ENCODE measurements at regions not wholly inside any gene's neighbourhood (a gene's known extent, or its start where the extent isn't known, plus 50 kb on each side); places are given as distances from the start of the nearest gene placed in this dataset.
A peak's percentile ranks its signal among the peaks of the same experiment; 100 is the strongest.
"Not testable (repeated sequence)": the region's sequence is repeated elsewhere in the genome, so short reads cannot be mapped to it uniquely, and the experiment has no call there.

DNA sequence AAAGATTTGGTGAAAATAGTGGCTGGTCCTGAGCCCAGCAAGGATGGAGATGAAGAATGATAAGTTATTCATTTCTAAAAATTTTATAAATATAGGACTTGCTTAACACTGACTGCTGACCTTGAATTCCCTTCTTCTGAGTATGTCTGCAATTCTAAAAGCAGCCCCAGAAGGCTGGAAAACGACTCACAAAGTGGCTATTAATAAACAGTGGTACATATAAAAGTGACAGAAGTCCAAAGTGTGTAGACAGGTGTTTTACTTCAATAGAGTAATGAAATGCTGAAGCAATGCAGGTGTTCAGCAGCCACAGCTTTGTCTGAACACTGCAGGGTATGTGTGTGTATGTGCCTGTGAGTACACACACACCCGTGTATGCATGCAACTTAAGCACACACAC is 219.0 kb upstream of the NRIP1 start:
- no peak overlapping the region for H3K4me3 ChIP-seq (ENCODE audit: low read length)

DNA sequence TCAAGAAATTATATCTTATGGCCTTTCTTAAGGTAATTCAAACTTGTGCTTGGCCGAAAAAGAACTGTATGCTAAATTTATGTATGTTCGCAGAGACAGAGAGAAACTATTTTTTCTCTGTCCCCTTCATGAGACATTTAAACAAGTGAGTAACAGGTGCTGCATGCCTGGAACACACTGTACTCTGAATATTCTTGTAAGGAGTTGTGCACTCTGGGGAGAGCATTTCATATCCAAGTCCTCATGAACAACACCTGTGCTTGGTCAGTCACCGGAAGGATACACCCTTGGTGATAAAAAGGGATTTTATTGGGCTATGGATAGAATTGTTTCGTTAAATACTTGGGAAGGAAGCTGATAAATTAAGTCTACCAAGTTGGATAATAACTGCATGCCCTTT is 220.8 kb upstream of the NRIP1 start:
- Histone ChIP-seq H3K27ac (ENCODE audit: low read length) (peak overlapping the region; percentile 60), H3K27me3 (ENCODE audit: control insufficient read depth, insufficient read depth, low read length) (no peaks in the 10 kb centered on the region), H3K9me3 (replicated peaks; ENCODE audit: control insufficient read depth, low read depth, low read length) (peaks cover 4% of the 10 kb centered on the region), H3K4me1 (ENCODE audit: control insufficient read depth, insufficient read depth, low read length) (peaks cover 9% of the 10 kb centered on the region), H3K4me3 (ENCODE audit: low read length) (no peak overlapping the region), H3K36me3 (ENCODE audit: control insufficient read depth, insufficient read depth, low read length) (no peaks in the 10 kb centered on the region)
- no CpG with 5 or more reads among the region's 4 CpGs for WGBS (ENCODE audit: insufficient coverage)
- peak; percentile 71 for DNase-seq

More for the DNA sequence above, 219.0 kb upstream of the NRIP1 start:
- 40% methylated on average over 1 of the region's 2 CpGs for WGBS (ENCODE audit: insufficient coverage)
- H3K27ac ChIP-seq (ENCODE audit: low read length) = no peak overlapping the region
- no peaks in the 10 kb centered on the region for H3K36me3 ChIP-seq (ENCODE audit: control insufficient read depth, insufficient read depth, low read length)
- H3K9me3 ChIP-seq (replicated peaks; ENCODE audit: control insufficient read depth, low read depth, low read length) = peaks cover 4% of the 10 kb centered on the region
- H3K27me3 ChIP-seq (ENCODE audit: control insufficient read depth, insufficient read depth, low read length) = no peaks in the 10 kb centered on the region
- peaks cover 2% of the 10 kb centered on the region for H3K4me1 ChIP-seq (ENCODE audit: control insufficient read depth, insufficient read depth, low read length)
- no peak for DNase-seq

DNA sequence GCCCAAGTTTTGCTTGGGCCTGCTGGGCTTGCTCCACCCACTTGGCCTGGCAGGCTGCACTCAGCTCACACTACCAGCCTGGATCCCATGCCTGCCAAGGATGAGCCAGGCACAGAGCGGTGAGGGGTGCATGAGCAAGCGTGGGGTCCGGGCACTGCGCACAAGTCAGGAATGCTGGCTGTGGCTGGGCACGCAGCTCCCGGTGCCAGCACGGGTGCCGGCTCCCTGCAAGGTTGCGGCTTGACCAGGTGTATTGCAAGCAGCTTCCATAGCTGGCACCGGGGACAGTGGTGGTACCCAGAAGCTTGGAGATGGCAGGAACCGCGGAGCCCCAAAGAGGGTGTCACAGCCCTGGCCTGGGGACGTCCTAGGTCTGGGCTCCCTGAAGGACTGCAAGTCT is 224.4 kb upstream of the NRIP1 start:
- Histone ChIP-seq H3K36me3 (ENCODE audit: control insufficient read depth, insufficient read depth, low read length) (no peaks in the 10 kb centered on the region), H3K27ac (ENCODE audit: low read length) (no peak overlapping the region), H3K4me1 (ENCODE audit: control insufficient read depth, insufficient read depth, low read length) (peaks cover 9% of the 10 kb centered on the region), H3K27me3 (ENCODE audit: control insufficient read depth, insufficient read depth, low read length) (no peaks in the 10 kb centered on the region), H3K4me3 (ENCODE audit: low read length) (no peak overlapping the region), H3K9me3 (replicated peaks; ENCODE audit: control insufficient read depth, low read depth, low read length) (no peaks in the 10 kb centered on the region)
- DNase-seq = no peak
- WGBS (ENCODE audit: insufficient coverage) = 94% methylated on average over 13 of the region's 13 CpGs

DNA sequence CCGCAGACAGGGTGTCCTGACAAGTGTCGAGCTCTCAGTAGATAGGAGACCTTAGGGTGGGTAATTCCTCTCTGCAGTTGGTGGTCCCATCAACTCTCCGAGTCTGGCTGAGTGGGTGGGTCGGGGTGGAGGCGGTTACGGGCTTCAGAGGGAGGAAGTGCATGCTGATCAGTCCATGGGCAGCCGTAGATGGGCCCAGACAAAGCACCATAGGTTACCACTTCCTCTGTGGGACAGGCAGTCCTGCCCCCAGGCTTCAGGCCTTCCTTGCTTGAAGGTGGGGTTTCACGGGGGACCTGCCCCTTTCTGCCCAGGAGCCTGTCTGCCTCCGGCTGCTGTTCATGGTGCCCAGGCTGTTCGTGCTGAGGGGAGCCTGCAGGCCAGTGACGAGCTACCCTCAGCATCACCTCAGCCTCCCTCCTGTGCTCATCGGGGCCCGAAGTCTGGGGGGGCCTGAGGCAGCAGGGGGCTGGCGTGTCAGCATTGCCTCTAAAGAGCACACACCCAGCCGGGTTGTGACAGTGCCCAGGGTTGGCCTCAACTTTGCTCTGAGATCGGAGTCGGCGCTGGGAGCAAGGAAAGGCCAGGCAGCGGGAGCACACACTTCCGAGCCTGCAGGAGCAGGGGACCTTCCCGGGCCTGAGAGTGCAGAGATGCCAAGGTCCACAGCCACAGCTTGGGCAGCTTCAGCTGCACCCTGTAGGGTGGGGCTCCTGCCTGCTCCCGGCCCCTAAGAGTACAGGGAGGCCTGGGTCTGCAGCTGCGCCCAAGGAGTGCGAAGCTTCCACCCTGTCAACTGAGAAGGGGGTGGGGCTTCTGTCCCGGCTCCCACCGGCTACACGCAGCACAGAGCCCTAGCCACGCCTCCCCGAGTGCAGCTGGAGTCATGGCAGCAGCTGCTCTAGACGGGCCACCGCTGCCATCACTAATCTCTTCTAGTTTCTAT is 225.4 kb upstream of the NRIP1 start:
- whole genome bisulfite sequencing (ENCODE audit: insufficient coverage) = 63% methylated on average over 23 of the region's 31 CpGs
- DNase-seq = peak; percentile 78
- Histone ChIP-seq H3K4me1 (ENCODE audit: control insufficient read depth, insufficient read depth, low read length) (peaks cover 9% of the 10 kb centered on the region), H3K27me3 (ENCODE audit: control insufficient read depth, insufficient read depth, low read length) (no peaks in the 10 kb centered on the region), H3K9me3 (replicated peaks; ENCODE audit: control insufficient read depth, low read depth, low read length) (no peaks in the 10 kb centered on the region), H3K4me3 (ENCODE audit: low read length) (no peak overlapping the region), H3K36me3 (ENCODE audit: control insufficient read depth, insufficient read depth, low read length) (no peaks in the 10 kb centered on the region), H3K27ac (ENCODE audit: low read length) (peak overlapping the region; percentile 57)

DNA sequence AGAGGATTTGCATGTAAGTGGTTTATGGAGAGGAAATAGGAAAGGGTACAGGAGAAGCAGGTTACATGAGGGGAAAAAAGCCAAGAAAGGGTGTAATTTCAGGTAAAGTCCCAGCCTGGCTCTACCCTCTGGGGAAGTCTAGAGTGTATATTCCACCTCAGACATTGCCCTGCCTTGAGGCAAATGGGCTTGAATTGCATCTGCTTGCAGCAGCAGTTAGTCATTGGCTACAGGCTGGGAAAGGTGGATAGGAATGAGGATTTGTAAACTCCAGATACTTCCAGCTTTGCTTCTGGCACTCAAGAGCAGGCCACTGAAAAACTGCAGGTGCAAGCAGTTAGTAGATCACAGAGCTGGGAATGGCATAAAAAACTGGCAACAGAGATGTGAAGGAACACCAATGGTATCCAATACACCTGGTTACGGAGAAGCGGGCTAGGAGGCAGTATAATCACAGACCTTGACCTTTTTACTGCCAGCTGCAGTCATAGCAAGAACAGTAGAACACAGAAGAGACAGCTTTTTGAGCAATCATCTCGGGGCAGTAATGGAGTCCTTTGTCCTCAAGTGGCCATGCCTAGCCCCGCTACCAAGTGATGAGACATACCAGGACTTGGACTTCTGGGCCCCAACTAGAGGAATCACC is 226.9 kb upstream of the NRIP1 start:
- Histone ChIP-seq H3K36me3 (ENCODE audit: control insufficient read depth, insufficient read depth, low read length) (no peaks in the 10 kb centered on the region), H3K27me3 (ENCODE audit: control insufficient read depth, insufficient read depth, low read length) (no peaks in the 10 kb centered on the region), H3K4me1 (ENCODE audit: control insufficient read depth, insufficient read depth, low read length) (peaks cover 9% of the 10 kb centered on the region), H3K9me3 (replicated peaks; ENCODE audit: control insufficient read depth, low read depth, low read length) (no peaks in the 10 kb centered on the region), H3K27ac (ENCODE audit: low read length) (no peak overlapping the region), H3K4me3 (ENCODE audit: low read length) (no peak overlapping the region)
- 95% methylated on average over 4 of the region's 4 CpGs for WGBS (ENCODE audit: insufficient coverage)
- DNase-seq = no peak

DNA sequence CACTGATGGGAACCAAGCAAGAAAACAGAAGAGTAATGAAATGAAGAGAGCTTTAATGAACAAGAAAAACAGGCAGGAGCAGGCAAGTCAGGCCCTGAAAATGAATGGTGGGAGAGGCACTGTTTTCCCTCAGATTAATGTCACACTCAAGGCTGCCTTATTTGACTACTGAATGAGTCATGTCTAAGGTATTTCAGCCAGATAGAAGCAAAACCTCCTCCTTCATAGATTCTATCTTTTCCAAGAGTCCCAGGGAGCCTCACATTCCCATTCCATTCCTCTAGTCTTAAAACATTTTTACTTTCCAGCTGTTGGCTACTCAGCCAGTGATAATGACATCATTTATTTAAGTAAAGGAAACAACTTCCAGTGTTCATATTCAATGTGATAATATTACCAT is 228.4 kb upstream of the NRIP1 start:
- Histone ChIP-seq H3K27me3 (ENCODE audit: control insufficient read depth, insufficient read depth, low read length) (no peaks in the 10 kb centered on the region), H3K36me3 (ENCODE audit: control insufficient read depth, insufficient read depth, low read length) (no peaks in the 10 kb centered on the region), H3K4me3 (ENCODE audit: low read length) (no peak overlapping the region), H3K4me1 (ENCODE audit: control insufficient read depth, insufficient read depth, low read length) (peaks cover 9% of the 10 kb centered on the region), H3K27ac (ENCODE audit: low read length) (no peak overlapping the region), H3K9me3 (replicated peaks; ENCODE audit: control insufficient read depth, low read depth, low read length) (no peaks in the 10 kb centered on the region)
- peak; percentile 87 for DNase-seq

DNA sequence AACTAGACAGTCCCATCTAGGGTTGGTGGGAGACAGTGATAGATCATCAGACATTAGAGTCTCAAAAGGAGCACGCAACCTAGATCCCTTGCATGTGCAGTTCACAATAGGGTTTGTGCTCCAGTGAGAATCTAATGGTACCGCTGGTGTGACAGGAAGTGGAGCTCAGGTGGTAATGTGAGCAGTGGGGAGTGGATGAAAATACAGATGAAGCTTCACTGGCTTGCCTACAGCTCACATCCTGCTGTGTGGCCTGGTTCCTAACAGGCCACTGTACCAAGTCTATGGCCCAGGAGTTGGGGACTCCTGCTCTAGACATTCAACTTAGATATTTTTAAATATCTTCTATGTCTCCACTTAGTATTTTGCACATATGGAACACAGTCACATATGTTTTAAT is 231.1 kb upstream of the NRIP1 start:
- no peaks in the 10 kb centered on the region for H3K36me3 ChIP-seq (ENCODE audit: control insufficient read depth, insufficient read depth, low read length)

DNA sequence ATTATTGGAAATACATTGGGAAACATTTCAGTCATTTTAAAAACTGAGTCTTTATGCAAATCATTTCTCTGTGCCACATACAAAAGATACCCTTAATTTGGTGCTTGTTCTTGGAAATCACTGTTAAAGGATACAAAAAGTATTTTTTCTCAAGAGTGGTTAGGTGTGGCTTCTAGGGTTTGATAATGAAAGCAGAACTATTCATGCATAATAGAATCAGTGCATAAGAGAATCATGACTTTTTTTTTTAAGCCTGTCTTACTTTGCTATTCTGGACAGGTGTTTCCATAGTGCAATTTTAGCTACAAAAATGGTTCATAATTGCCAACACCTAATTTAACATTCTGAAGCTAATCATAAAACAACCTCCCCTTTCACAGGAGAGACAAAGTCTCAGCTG is 233.0 kb upstream of the NRIP1 start:
- DNase-seq = no peak
- no peaks in the 10 kb centered on the region for H3K36me3 ChIP-seq (ENCODE audit: control insufficient read depth, insufficient read depth, low read length)
- no peaks in the 10 kb centered on the region for H3K27me3 ChIP-seq (ENCODE audit: control insufficient read depth, insufficient read depth, low read length)
- no peak overlapping the region for H3K27ac ChIP-seq (ENCODE audit: low read length)
- H3K9me3 ChIP-seq (replicated peaks; ENCODE audit: control insufficient read depth, low read depth, low read length) = no peaks in the 10 kb centered on the region
- no peaks in the 10 kb centered on the region for H3K4me1 ChIP-seq (ENCODE audit: control insufficient read depth, insufficient read depth, low read length)
- H3K4me3 ChIP-seq (ENCODE audit: low read length) = no peak overlapping the region

More for the DNA sequence above, 231.1 kb upstream of the NRIP1 start:
- Histone ChIP-seq H3K9me3 (replicated peaks; ENCODE audit: control insufficient read depth, low read depth, low read length) (no peaks in the 10 kb centered on the region), H3K4me1 (ENCODE audit: control insufficient read depth, insufficient read depth, low read length) (no peaks in the 10 kb centered on the region), H3K27ac (ENCODE audit: low read length) (no peak overlapping the region), H3K27me3 (ENCODE audit: control insufficient read depth, insufficient read depth, low read length) (no peaks in the 10 kb centered on the region), H3K4me3 (ENCODE audit: low read length) (no peak overlapping the region)
- WGBS (ENCODE audit: insufficient coverage) = 89% methylated on average over 1 of the region's 2 CpGs
- DNase-seq = no peak

DNA sequence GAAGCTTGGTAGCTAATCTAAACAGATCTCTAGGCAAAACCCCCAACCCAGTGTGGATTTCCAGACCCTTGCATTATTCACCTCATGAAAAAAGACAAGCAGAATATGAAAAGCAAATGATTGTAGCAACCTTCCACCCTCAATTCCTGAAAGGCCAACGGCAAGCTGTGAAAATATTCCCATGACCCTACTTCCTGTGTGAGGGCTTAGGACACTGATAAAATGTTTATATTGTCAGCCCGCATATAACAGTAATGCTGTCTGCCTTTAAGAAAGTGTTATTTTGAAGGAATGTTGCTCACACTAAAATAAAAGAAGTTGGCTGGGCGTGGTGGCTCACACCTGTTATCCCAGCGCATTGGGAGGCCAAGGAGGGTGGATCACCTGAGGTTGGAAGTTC is 233.5 kb upstream of the NRIP1 start:
- Histone ChIP-seq H3K27ac (ENCODE audit: low read length) (no peak overlapping the region), H3K4me3 (ENCODE audit: low read length) (no peak overlapping the region), H3K36me3 (ENCODE audit: control insufficient read depth, insufficient read depth, low read length) (no peaks in the 10 kb centered on the region), H3K9me3 (replicated peaks; ENCODE audit: control insufficient read depth, low read depth, low read length) (no peaks in the 10 kb centered on the region), H3K27me3 (ENCODE audit: control insufficient read depth, insufficient read depth, low read length) (no peaks in the 10 kb centered on the region), H3K4me1 (ENCODE audit: control insufficient read depth, insufficient read depth, low read length) (no peaks in the 10 kb centered on the region)
- DNase-seq = no peak
- WGBS (ENCODE audit: insufficient coverage) = no CpG with 5 or more reads among the region's 4 CpGs

DNA sequence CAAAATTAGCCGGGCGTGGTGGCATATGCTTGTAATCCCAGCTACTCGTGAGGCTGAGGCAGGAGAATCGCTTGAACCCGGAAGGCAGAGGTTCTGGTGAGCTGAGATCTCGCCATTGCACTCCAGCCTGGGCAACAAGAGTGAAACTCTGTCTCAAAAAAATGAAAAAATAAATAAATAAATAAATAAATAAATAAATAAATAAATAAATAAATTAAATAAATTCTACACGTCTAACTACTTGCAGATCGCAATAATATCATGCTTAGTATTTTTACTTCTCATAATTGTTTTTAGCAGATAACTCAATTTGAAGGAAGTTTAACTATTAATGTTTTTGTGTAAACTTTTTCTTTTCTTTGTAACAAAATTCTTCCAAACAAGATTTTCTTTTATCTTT is 234.0 kb upstream of the NRIP1 start:
- 80% methylated on average over 2 of the region's 8 CpGs for WGBS (ENCODE audit: insufficient coverage)
- not testable (repeated sequence) for H3K4me1 ChIP-seq (ENCODE audit: control insufficient read depth, insufficient read depth, low read length)

More for the DNA sequence above, 234.0 kb upstream of the NRIP1 start:
- H3K27ac ChIP-seq (ENCODE audit: low read length); DNase-seq; H3K27me3 ChIP-seq (ENCODE audit: control insufficient read depth, insufficient read depth, low read length); H3K4me3 ChIP-seq (ENCODE audit: low read length); H3K9me3 ChIP-seq (replicated peaks; ENCODE audit: control insufficient read depth, low read depth, low read length); H3K36me3 ChIP-seq (ENCODE audit: control insufficient read depth, insufficient read depth, low read length): not testable (repeated sequence)

Data from muscle of leg (tissue), 3 donors.